ENCODE measurements at regions not wholly inside any gene's neighbourhood (a gene's known extent, or its start where the extent isn't known, plus 50 kb on each side); places are given as distances from the start of the nearest gene placed in this dataset.

DNA sequence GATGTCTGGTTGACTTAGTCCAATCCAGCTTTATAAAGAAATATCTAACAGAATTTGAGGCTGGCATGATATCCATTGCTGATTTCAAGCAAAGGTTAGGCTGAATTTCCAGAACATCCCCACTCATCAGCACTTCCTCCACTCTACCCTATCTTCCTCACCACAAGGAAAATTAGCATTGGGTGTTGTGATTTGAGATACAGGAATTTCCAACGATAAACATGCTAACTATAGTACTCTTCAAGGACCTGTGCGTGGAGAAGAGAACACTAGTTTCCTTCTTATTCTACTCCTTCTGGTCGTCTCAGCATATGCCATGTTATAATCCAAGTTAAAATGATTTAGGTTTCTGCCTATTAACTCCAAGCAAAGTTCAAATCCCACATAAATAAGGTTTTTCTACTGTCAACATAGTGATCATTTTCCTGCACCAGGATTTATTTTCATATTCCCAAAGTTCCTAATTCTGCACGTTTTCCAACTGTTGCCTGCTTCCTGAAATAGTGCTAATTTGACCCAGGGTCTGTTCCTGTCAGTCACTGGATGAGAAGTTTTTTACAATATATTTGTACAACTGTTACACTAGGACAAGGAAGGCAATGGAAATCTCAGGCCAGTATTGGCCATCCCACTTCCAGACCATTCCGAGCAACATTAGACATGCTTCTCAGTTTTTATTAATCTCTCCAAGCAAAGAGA, 177.6 kb upstream of the EDNRA start (continued):
- TF ChIP-seq, protein P1, sequence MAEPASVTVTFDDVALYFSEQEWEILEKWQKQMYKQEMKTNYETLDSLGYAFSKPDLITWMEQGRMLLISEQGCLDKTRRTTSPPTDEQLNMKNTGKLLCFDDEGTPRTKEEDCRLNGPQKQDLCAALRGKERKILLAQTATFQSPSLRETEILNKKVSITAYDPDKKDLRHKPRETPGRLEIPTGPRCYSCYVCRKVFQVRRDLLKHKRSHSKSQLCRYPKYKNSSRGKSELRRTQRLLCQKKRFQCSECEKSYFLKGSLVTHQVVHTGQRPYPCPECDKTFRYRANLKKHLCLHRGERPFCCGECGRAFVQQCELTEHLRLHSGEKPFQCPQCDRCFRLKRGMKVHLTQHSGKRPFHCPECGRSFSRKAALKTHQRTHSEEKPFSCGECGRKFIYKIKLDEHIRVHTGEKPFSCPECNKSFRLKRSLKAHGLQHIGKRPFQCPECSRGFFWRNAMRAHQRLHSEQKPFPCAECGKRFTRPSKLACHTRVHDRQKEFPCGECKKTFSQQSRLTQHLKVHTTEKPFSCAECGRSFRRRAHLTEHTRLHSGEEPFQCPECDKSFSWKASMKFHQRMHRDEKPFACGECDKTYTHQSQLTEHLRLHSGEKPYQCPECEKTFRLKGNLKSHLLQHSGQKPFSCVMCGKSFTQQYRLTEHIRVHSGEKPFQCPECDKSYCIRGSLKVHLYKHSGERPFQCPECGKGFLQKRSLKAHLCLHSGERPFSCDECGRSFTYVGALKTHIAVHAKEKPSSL (CRISPR knock-in tag; conservative IDR thresholded peaks at IDR 0.05): no peak
- no peak for TF ChIP-seq CBFB (CRISPR knock-in tag; IDR thresholded peaks at IDR 0.05; ENCODE audit: low read depth)
- TF ChIP-seq, protein P2, sequence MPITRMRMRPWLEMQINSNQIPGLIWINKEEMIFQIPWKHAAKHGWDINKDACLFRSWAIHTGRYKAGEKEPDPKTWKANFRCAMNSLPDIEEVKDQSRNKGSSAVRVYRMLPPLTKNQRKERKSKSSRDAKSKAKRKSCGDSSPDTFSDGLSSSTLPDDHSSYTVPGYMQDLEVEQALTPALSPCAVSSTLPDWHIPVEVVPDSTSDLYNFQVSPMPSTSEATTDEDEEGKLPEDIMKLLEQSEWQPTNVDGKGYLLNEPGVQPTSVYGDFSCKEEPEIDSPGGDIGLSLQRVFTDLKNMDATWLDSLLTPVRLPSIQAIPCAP (CRISPR knock-in tag; IDR thresholded peaks at IDR 0.05): no peak
- no peak for TF ChIP-seq KAT7 (CRISPR knock-in tag; IDR thresholded peaks at IDR 0.05; ENCODE audit: borderline replicate concordance)
- no peak for TF ChIP-seq ZNF317 (CRISPR knock-in tag; IDR thresholded peaks at IDR 0.05; ENCODE audit: borderline replicate concordance, low read depth)
- no peak for TF ChIP-seq ZMAT4 (CRISPR knock-in tag; IDR thresholded peaks at IDR 0.05)
- TF ChIP-seq JAZF1 (CRISPR knock-in tag; IDR thresholded peaks at IDR 0.05): no peak
- no peak for TF ChIP-seq ETV6 (CRISPR knock-in tag; IDR thresholded peaks at IDR 0.05)
- TF ChIP-seq ATF2 (CRISPR knock-in tag; IDR thresholded peaks at IDR 0.05; ENCODE audit: borderline replicate concordance, low read depth): no peak
- TF ChIP-seq NR2C2 (CRISPR knock-in tag; IDR thresholded peaks at IDR 0.05): no peak
- no peak for TF ChIP-seq E2F5 (CRISPR knock-in tag; IDR thresholded peaks at IDR 0.05)

GRCh38 chr4:147303873-147304229, 177.0 kb upstream of the EDNRA start:
- H3K4me3 Mint-ChIP-seq: no peak overlapping the region
- DNase-seq (ENCODE audit: low spot score) (no peak), ATAC-seq (no peak)
- no peaks in the 10 kb centered on the region for H3K27me3 Mint-ChIP-seq (ENCODE audit: low read depth)
- H3K4me1 Mint-ChIP-seq: no peaks in the 10 kb centered on the region
- H3K36me3 Mint-ChIP-seq: no peaks in the 10 kb centered on the region
- POLR2A ChIA-PET: no interaction called here
- H3K9me3 Mint-ChIP-seq: 0 out of 2 replicates have a peak, but pooled peaks cover 3% of the 10 kb centered on the region
- no peak overlapping the region for H3K27ac Mint-ChIP-seq
- CTCF ChIA-PET: no interaction called here
- TF ChIP-seq ATF2 (CRISPR knock-in tag; IDR thresholded peaks at IDR 0.05; ENCODE audit: borderline replicate concordance, low read depth): no peak
- TF ChIP-seq AFF4 (CRISPR knock-in tag; IDR thresholded peaks at IDR 0.05; ENCODE audit: borderline replicate concordance): no peak
- no peak for TF ChIP-seq GABPB1 (CRISPR knock-in tag; IDR thresholded peaks at IDR 0.05)
- TF ChIP-seq E2F4 (CRISPR knock-in tag; IDR thresholded peaks at IDR 0.05; ENCODE audit: borderline replicate concordance, low read depth): no peak
- TF ChIP-seq PREB (CRISPR knock-in tag; IDR thresholded peaks at IDR 0.05; ENCODE audit: borderline replicate concordance): no peak
- TF ChIP-seq NFE2L1 (CRISPR knock-in tag; IDR thresholded peaks at IDR 0.05): no peak
- no peak for TF ChIP-seq ZMAT4 (CRISPR knock-in tag; IDR thresholded peaks at IDR 0.05)
- TF ChIP-seq TEAD1 (CRISPR knock-in tag; IDR thresholded peaks at IDR 0.05): no peak
- no peak for TF ChIP-seq TP53 (CRISPR knock-in tag; IDR thresholded peaks at IDR 0.05)
- TF ChIP-seq MYBL2 (CRISPR knock-in tag; IDR thresholded peaks at IDR 0.05): no peak

Data from WTC11 (cell line).